GM21723 (cell line): ENCODE measurements at regions not wholly inside any gene's neighbourhood (a gene's known extent, or its start where the extent isn't known, plus 50 kb on each side); places are given as distances from the start of the nearest gene placed in this dataset.
"Not testable (repeated sequence)": the region's sequence is repeated elsewhere in the genome, so short reads cannot be mapped to it uniquely, and the experiment has no call there.

Experiments used
- ATAC-seq: cut with Tn5 transposase; IDR thresholded peaks from one replicate; pipeline ENCODE4 v1.9.1; 2021; ENCODE audit warnings: mild to moderate bottlenecking, moderate library complexity; ENCODE audit not compliant: unreplicated experiment

DNA sequence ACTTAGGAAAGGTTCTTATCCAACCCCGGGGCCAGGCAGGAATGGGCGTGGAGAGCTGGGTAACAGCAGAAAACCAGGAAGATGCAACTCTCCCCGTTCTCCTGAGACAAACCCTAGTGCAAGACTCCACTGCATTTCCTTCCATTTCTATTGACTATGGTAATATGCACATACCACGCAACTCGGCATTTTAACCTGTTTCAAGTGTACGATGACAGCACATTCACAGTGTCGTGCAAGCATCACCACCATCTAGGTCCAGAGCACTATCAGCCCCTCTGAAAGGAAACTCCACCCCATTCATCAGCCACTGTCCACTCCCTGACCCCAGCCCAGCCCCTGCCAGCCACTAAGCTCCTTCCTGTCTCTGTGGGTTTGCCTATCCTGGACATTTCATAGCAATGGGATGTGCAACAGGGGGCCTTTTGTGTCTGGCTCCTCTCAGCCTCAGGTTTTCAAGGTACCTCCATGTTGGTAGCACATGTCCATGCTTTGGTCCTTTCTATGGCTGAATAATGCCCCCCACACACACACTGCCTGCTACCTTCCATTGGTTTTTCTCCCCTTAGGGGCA is 441.9 kb downstream of the SOX9 start:
- ATAC-seq: no peak

- ATAC-seq: no peak
Observed at GRCh38 chr17:72563952-72564351, 443.1 kb downstream of the SOX9 start.

DNA sequence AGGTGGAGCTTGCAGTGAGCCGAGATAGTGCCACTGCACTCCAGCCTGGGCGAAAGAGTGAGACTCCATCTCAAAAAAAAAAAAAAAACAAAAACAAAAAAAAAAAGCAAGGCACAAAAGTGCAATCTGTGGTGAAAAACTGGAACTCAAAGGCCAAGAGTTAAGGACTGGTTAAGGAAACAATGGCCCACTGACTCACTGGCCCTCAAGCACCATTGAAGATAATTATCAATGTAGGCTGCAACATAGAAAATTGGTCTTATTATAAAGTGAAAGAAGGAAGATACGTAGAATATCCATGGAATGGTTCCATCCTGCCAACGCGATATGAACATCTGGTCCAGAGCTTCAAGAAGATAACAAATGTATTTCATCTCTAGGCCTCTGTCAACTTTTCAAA is 444.2 kb downstream of the SOX9 start:
- no peak for ATAC-seq

- ATAC-seq: no peak
Observed at GRCh38 chr17:72565758-72566157, 444.9 kb downstream of the SOX9 start.

GRCh38 chr17:72566671-72567484 is 446.1 kb downstream of the SOX9 start:
- no peak for ATAC-seq

DNA sequence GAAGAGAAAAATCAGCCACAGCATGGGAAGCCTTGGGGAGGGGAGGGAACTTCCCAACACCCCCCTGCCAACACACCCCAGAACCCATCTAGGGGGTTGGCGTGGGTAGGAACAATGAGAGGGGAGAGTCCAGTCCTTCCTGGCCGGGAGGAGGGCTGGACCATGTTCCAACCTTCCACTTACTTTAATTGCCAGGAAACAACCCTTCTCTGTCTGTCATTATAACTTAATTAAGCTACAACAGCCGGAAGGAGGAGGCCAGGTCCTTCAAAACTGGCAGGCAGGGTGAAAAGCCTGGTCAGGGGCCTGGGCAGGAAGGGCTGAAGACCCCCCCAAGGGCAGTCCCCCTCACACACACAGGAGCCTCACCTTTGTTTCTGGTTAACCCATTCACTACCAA is 447.0 kb downstream of the SOX9 start:
- no peak for ATAC-seq

- ATAC-seq: no peak
Observed at GRCh38 chr17:72569148-72569946, 448.5 kb downstream of the SOX9 start.

GRCh38 chr17:72571813-72572396 is 451.1 kb downstream of the SOX9 start:
- ATAC-seq: no peak

DNA sequence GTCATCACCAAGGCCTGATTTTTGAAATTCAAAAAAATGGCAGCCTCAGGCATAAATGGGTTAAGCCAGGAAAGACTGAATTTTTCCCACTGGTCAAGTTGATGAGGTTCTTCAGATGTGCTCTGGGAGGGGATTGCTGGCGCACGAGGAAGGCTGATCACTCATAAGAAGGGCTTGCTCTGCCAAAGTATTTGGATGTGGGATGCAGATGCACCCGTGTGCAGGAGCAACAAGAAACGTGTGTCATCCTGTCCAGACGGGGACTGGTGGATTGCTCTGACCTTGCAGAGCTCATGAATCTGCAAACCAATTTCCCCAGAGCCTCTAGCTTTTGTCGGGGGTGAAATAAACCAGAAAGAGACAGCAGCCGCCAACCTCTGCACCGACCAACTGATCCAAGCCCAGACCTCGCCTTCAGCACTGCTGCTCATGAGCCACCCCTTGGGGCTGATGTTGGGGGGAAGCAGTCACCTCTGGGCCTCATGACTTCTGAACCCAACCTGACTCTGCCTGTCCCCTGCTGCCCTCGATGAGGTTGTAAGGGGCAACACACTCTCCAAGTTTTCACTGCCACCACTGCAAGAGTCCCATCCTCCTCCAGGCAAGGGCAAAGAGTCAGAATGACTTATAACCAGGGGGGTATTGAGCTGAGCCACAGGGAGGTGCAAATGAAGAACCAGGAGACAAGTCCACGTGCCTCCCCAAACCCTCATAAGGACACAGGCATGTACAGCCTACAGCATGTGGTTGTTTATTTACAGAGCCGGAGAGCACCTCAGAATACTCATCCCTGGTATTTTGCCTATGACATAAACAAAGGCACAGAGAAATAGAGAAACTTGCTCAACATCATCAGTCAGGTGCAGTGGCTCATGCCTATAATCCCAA is 452.0 kb downstream of the SOX9 start:
- no peak for ATAC-seq

DNA sequence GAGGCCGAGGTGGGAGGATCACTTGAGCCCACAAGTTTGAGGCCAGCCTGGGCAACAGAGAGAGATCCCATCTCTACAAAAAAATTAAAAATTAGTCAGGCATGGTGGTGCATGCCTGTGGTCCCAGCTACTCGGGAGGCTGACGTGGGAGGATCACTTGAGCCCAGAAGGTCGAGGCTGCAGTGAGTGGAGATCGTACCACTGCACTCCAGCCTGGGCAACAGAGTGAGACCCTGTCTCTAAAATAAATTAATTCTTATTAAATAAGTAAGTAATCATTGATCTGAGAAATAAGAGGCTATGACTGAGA is 452.6 kb downstream of the SOX9 start:
- ATAC-seq: not testable (repeated sequence)

GRCh38 chr17:72574675-72575510 is 454.1 kb downstream of the SOX9 start:
- ATAC-seq: no peak

DNA sequence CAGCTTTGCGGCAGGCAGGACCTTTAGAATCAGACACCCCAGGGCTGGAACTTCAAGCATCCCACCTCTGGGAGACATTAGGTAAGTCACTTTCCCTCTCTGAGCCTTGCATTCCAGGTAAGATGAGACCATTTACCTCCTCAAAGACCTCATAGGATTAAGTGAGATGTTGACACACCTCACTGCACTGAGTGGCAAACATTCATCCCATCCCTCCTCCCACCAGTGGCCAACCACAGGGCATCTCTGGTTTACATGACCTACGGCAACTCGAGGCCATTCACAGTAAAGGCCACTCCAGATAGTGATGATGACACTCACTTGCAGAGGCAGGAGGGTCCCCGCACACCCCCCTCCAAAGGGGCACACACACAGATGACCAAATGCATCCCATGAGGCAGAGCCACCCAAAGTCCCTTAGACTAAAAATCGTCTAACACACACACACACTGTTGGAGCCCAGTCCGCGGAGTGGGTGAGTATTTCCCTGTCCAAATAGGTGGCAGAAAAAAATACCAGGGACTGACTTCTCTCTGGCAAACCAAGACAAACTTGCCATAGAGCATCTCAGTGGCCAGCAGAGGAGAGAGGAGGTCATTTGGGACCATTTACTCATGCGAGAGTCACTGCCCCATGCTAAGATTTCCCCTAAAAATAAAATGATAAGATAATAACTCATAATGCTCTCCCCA is 454.9 kb downstream of the SOX9 start:
- ATAC-seq: no peak

DNA sequence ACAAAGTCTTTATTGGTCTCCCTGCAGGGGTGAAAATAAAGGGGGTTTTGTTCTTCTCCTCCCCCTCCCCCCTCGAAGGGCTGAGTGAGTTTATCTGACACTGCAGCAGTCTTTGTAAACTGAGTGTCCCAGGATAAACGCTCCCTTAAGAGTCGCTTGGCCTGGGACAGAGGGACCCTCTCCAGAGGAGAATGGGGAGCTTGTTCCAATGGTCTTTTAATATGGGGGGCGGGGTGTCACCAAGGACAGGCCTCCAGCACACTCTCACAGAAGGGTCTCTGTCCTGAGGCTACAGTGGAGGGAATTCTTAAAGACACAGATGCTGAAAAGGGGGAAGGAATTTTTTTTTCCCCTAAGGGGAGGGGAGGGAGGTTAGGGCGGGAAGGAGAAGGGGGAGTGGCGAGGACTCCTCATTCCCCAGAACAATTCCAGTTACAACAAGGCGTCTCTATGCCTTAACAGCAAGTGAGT is 455.5 kb downstream of the SOX9 start:
- no peak for ATAC-seq

GRCh38 chr17:72578817-72579470 is 458.1 kb downstream of the SOX9 start:
- ATAC-seq: no peak

DNA sequence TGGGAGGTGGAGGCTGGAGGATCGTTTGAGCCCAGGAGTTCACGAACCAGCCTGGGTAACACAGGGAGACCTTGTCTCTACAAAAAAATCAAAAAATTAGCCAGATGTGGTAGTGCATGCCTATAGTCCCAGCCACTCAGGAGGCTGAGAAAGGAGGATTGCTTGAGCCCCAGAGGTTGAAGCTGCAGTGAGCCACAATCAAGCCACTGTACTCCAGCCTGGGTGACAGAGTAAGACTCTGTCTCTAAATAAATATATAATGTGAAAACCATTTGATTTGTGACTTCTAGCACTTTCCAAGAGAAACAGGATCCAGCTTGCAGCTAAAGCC is 459.1 kb downstream of the SOX9 start:
- ATAC-seq: no peak

DNA sequence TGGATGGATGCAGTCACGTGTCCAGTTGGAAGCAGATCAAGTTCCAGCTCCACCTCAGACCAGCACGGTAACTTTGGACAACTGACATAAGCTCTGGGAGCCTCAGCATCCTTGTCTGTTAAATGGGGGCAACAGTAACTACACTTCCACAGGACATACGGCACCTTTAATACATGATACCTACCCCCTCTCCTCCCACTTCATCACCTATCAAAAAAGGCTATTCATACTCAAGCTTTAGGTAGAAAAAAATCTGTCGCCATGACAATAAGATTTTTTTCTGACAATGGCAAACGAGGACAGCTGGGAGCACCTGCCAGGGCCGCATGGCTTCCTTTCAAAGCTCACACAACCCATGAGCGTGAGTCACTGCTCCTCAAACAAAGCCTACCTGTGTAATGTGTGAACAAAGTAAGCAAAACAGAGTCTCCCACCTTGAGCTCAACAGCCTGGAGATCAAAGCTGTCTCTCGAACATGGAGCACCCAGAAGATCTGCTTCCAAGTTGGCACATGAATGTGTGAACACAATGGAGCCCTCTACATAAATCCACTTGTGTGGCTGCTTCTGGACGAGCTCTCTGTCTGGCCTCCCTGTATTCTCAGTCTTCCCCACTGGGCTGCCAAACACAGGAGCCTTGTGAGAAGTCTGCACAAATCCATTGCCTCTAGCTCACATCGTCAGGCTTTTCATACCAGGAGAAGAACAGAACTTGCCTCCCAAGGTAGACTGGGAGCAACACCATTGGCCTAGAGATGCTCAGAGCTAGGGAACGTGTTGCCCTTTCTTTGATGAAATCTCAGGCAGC is 459.7 kb downstream of the SOX9 start:
- ATAC-seq: no peak

DNA sequence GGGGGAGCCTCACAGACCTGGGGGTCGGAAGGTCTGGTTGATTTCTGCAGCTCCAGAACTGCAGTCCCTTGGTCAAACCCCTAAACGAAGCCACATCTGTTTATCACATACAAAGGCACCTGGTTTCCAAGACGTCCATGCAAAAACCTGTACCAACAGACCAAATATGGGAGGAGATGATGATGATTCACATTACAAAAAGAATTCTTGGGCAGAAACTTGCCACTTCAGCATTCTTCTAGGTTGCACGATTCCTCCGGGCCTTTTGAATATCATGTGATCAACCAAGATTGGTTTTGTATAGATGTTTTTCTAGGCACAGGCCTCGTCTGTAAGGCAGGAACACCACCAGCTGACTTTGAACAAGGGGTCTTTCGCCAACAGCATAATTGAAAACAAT is 466.3 kb downstream of the SOX9 start:
- no peak for ATAC-seq
